CD4-positive, alpha-beta memory T cell (primary cell): ENCODE measurements at regions not wholly inside any gene's neighbourhood (a gene's known extent, or its start where the extent isn't known, plus 50 kb on each side); places are given as distances from the start of the nearest gene placed in this dataset.
A peak's percentile ranks its signal among the peaks of the same experiment; 100 is the strongest.

ENCODE experiments used
- CTCF ChIA-PET: fragments of 350-600 bp; sonication (Branson Sonifier 250); formaldehyde crosslinking; loops from one replicate; lab custom pipeline; 2021; ENCODE audit warnings: inconsistent platforms; ENCODE audit not compliant: partially characterized antibody; lab: Charles Lee
- POLR2A ChIA-PET: fragments of 350-600 bp; sonication (Branson Sonifier 250); formaldehyde crosslinking; loops from one replicate; lab custom pipeline; 2021; ENCODE audit not compliant: partially characterized antibody; lab: Charles Lee
- DNase-seq, 5 donors: peaks; one replicate each; pipeline versions ENCODE4 v3.0.0 to v3.0.0-alpha.2; 2020 to 2022; ENCODE audit warnings: mixed read lengths in 1 of 5
- H3K27ac ChIP-seq: one replicate; pipeline ENCODE4 v1.7.0; 2013; ENCODE audit warnings: low read depth, low read length
- H3K27me3 ChIP-seq: 2 replicates; pipeline ENCODE4 v1.7.0; 2013; ENCODE audit warnings: mild to moderate bottlenecking, low read length, moderate library complexity; ENCODE audit not compliant: insufficient read depth
- H3K36me3 ChIP-seq: 2 replicates; pipeline ENCODE4 v1.7.0; 2013; ENCODE audit warnings: mild to moderate bottlenecking, low read length, moderate library complexity; ENCODE audit not compliant: insufficient read depth
- H3K4me1 ChIP-seq: 2 replicates; pipeline ENCODE4 v1.7.0; 2013; ENCODE audit warnings: mild to moderate bottlenecking, low read length, moderate library complexity; ENCODE audit not compliant: insufficient read depth
- H3K4me3 ChIP-seq, 2 donors: one replicate each; pipeline ENCODE4 v1.7.0; 2013; ENCODE audit warnings: low read length in 2 of 2, mild to moderate bottlenecking in 1 of 2
- H3K9me3 ChIP-seq, 2 donors: one replicate each; pipeline ENCODE4 v1.7.0; 2013; ENCODE audit warnings: low read length in 2 of 2, control low read depth in 1 of 2; ENCODE audit not compliant: control insufficient read depth in 1 of 2
- H3K27ac Mint-ChIP-seq, 7 donors: one replicate each; pipeline ENCODE4 v1.8.0; 2020 to 2021; ENCODE audit warnings: mixed read lengths in 7 of 7, mild to moderate bottlenecking in 6 of 7, inconsistent platforms in 3 of 7, moderate library complexity in 3 of 7
- H3K27me3 Mint-ChIP-seq, 2 donors: one replicate each; pipeline ENCODE4 v1.8.0; 2020 to 2021; ENCODE audit warnings: mixed read lengths in 2 of 2
- H3K36me3 Mint-ChIP-seq, 2 donors: one replicate each; pipeline ENCODE4 v1.8.0; 2020 to 2021; ENCODE audit warnings: mixed read lengths in 2 of 2, inconsistent platforms in 1 of 2, mild to moderate bottlenecking in 1 of 2
- H3K4me1 Mint-ChIP-seq, 4 donors: one replicate each; pipeline ENCODE4 v1.8.0; 2020 to 2021; ENCODE audit warnings: mixed read lengths in 4 of 4, mild to moderate bottlenecking in 1 of 4
- H3K4me3 Mint-ChIP-seq, 8 donors: one replicate each; pipeline ENCODE4 v1.8.0; 2020 to 2021; ENCODE audit warnings: mixed read lengths in 8 of 8, mild to moderate bottlenecking in 7 of 8, moderate library complexity in 6 of 8, inconsistent platforms in 3 of 8
- H3K9me3 Mint-ChIP-seq, 8 donors: one replicate each; pipeline ENCODE4 v1.8.0; 2020 to 2021; ENCODE audit warnings: mixed read lengths in 8 of 8, mild to moderate bottlenecking in 5 of 8, inconsistent platforms in 3 of 8, moderate library complexity in 1 of 8
- intact Hi-C: fragments of 100-400 bp; cut with micrococcal nuclease; formaldehyde crosslinking; loops from one replicate; pipeline ENCODE4 v1.15.1; 2023

GRCh38 chr2:8582651-8583399 lies 99.0 kb upstream of the ID2 start:
- peaks cover 1 to 4% of the 10 kb centered on the region in 2 donors for H3K27me3 Mint-ChIP-seq
- peak overlapping the region in 1 of 7 donors; percentile 29 for H3K27ac Mint-ChIP-seq
- DNase-seq, result no peak
- Histone ChIP-seq H3K27ac (no peak overlapping the region), H3K4me1 (peaks cover 11% of the 10 kb centered on the region), H3K27me3 (no peaks in the 10 kb centered on the region), H3K9me3 (no peaks in the 10 kb centered on the region), H3K4me3 (no peak overlapping the region), H3K36me3 (no peaks in the 10 kb centered on the region)
- peak overlapping the region in 1 of 8 donors; percentile 48 for H3K4me3 Mint-ChIP-seq
- no peaks in the 10 kb centered on the region for H3K9me3 Mint-ChIP-seq
- peaks cover 4 to 47% (median 22%) of the 10 kb centered on the region in 4 donors for H3K4me1 Mint-ChIP-seq
- intact Hi-C loops, result no loop called here
- no peaks in the 10 kb centered on the region for H3K36me3 Mint-ChIP-seq
- POLR2A ChIA-PET, result interaction anchor here (0.9 to 1.8 kb wide), 2 partner anchors 99 to 110 kb away, joined by 3 to 6 read pairs; partner anchors contain the start of gene ID2
- CTCF ChIA-PET, result no interaction called here

DNA sequence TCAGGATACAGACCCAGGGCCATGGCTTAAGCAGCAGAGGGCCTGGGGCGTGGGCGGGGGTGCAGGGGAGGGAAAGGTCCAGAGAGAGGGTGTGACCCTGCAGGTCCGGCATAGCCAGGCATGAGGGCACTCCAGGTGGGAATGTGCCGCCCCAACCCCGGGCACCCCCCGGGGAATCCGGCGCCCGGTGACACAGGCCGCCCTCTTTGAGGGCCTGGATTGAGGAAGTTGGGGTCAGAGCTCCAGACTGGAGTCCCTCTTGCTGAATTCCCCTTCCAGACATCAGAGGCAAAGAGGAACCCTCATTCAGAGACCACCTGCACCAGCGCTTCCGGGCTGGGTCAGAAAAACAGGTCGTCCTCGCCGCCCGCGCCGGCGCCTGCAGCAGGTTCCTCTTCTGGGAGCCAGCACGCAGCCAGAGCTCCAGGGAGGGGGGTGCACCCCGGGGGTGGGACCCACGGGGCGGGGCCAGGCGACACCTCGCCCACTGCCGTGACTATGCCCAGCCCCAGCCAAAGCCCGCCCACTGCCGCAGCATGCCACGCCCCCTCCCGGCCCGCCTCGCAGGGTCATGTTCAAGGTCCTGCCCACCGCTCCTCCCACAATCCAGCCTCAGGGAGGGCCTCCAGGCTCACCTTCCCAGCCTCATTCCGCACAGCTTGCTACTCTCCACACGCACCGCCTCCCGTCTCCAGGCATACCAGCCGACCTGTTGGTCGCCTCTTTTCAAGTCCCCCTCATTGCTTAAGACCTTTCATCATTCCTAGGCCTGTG lies 98.3 kb upstream of the ID2 start:
- no peak overlapping the region for H3K27ac ChIP-seq
- DNase-seq, result peak in 4 of 5 donors; percentile 23 to 41 (median 36)
- CTCF ChIA-PET, result no interaction called here
- no peaks in the 10 kb centered on the region for H3K36me3 ChIP-seq
- no peaks in the 10 kb centered on the region for H3K9me3 ChIP-seq
- H3K27me3 ChIP-seq, result no peaks in the 10 kb centered on the region
- Mint-ChIP-seq H3K9me3 (no peaks in the 10 kb centered on the region), H3K27me3 (peaks cover 1 to 4% of the 10 kb centered on the region in 2 donors), H3K36me3 (no peaks in the 10 kb centered on the region), H3K4me1 (peaks cover 10 to 55% (median 29%) of the 10 kb centered on the region in 4 donors), H3K27ac (peak overlapping the region in 1 of 7 donors; percentile 33), H3K4me3 (peak overlapping the region in 5 of 8 donors; percentile 43 to 80 (median 54))
- no peak overlapping the region for H3K4me3 ChIP-seq
- POLR2A ChIA-PET, result interaction anchor here (1.8 kb wide), 1 partner anchor 99 kb away, joined by 6 read pairs; the partner anchor contains the start of gene ID2
- H3K4me1 ChIP-seq, result peaks cover 19% of the 10 kb centered on the region
- intact Hi-C loops, result no loop called here

DNA sequence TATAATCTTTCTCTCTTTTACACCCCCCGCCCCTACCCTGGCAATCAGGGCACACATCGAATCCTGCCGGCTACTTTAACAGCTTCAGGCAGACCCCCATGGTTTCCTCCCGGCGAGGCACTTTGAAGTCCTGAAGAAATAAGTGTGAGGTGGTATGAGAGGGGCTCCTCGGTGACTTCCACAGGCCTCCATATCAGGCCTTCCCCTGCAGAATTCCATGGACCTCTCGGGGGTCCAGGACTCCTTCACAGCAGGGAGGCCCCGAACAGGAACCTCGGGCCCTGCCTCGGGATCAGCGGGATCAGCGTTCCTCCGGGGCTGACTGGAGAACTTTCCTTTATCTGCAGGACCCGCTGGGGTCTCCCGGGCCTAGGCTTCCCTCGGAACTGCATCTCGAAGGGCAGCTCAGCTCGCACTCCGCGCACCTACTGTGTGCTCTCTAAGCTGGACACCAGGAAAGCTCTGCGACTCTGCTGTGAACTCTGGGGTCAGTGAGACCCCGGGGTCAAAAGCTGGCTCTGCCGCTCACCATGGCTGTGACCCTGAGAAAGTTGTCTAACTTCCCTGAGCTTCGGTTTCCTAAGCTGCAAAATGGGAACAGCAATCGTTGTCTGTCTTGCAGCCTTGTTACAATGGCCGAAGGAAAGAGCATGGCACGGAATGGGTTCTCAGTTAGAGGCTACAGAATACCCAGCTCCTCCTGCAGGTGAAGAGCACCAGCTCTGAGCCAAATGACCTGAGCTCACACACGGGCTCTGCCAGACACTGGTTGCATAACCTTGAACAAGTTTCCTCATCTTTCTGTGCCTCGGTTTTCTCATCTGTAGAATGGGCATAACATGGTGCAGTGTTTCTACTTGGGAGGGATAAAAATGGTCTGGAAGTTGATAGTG lies 97.4 kb upstream of the ID2 start:
- CTCF ChIA-PET, result interaction anchor here (0.7 to 1.0 kb wide), 3 partner anchors 9 to 104 kb away, joined by 3 read pairs; no protein-coding TSS in a partner anchor
- POLR2A ChIA-PET, result interaction anchor here (1.8 kb wide), 1 partner anchor 98 kb away, joined by 6 read pairs; the partner anchor contains the start of gene ID2
- no peak overlapping the region for H3K4me3 ChIP-seq
- H3K4me1 Mint-ChIP-seq, result peaks cover 14 to 59% (median 33%) of the 10 kb centered on the region in 4 donors
- peak overlapping the region in 1 of 7 donors; percentile 33 for H3K27ac Mint-ChIP-seq
- no peaks in the 10 kb centered on the region for H3K9me3 ChIP-seq
- H3K27me3 ChIP-seq, result no peaks in the 10 kb centered on the region
- H3K27me3 Mint-ChIP-seq, result peaks cover 1 to 4% of the 10 kb centered on the region in 2 donors
- peaks cover 23% of the 10 kb centered on the region for H3K4me1 ChIP-seq
- no peak overlapping the region for H3K27ac ChIP-seq
- no peaks in the 10 kb centered on the region for H3K9me3 Mint-ChIP-seq
- no peak for DNase-seq
- peak overlapping the region in 5 of 8 donors; percentile 22 to 80 (median 51) for H3K4me3 Mint-ChIP-seq
- H3K36me3 ChIP-seq, result no peaks in the 10 kb centered on the region
- H3K36me3 Mint-ChIP-seq, result no peaks in the 10 kb centered on the region
- intact Hi-C loops, result no loop called here

DNA sequence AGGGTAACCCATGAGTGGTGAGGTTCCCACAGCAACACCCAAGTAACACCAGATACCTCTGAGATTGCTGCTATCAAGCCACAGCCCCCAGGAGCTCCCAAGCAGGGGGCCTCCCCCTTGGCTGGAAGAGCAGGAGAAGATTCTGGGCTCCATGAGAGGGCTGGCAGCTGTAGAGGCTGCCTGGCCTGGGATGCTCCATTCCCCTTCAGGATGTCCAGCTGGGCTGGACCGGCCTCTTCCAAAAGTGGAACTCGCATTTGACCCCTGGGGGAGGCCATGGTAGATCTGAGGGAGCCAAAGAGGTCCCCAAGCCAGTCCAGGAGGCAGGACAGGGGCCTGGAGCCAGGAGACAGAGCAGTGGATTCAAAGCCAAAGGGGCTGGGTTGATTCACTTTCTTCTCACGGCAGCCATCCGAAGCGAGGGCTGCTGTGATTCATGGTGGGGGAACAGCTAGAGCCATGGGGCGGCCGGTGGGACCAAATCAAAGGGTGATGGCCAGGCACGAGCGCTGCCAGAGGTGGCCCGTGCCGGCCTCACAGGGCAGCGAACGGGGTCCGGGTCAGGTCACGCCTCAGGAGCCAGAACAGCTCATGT lies 95.3 kb upstream of the ID2 start:
- H3K4me1 Mint-ChIP-seq, result peaks cover 14 to 43% (median 27%) of the 10 kb centered on the region in 4 donors
- no peak for DNase-seq
- H3K36me3 Mint-ChIP-seq, result no peaks in the 10 kb centered on the region
- intact Hi-C loops, result no loop called here
- H3K4me3 Mint-ChIP-seq, result peak overlapping the region in 1 of 8 donors; percentile 29
- no peak overlapping the region for H3K4me3 ChIP-seq
- ChIA-PET POLR2A (no interaction called here), CTCF (no interaction called here)
- no peaks in the 10 kb centered on the region for H3K9me3 ChIP-seq
- H3K27ac Mint-ChIP-seq, result peak overlapping the region in 2 of 7 donors; percentile 56 to 59
- H3K9me3 Mint-ChIP-seq, result no peaks in the 10 kb centered on the region
- no peaks in the 10 kb centered on the region for H3K27me3 ChIP-seq
- H3K36me3 ChIP-seq, result no peaks in the 10 kb centered on the region
- H3K4me1 ChIP-seq, result peaks cover 23% of the 10 kb centered on the region
- H3K27ac ChIP-seq, result no peak overlapping the region
- H3K27me3 Mint-ChIP-seq, result peaks cover 1 to 4% of the 10 kb centered on the region in 2 donors

- Histone ChIP-seq H3K4me1 (peaks cover 23% of the 10 kb centered on the region), H3K9me3 (no peaks in the 10 kb centered on the region), H3K36me3 (no peaks in the 10 kb centered on the region), H3K4me3 (no peak overlapping the region), H3K27ac (no peak overlapping the region), H3K27me3 (no peaks in the 10 kb centered on the region)
- DNase-seq, result no peak
- ChIA-PET POLR2A (no interaction called here), CTCF (interaction anchor here (0.8 kb wide), 1 partner anchor 27 kb away, joined by 3 read pairs; no protein-coding TSS in a partner anchor)
- intact Hi-C loops, result no loop called here
- H3K4me1 Mint-ChIP-seq, result peaks cover 14 to 37% (median 27%) of the 10 kb centered on the region in 4 donors
- no peaks in the 10 kb centered on the region for H3K36me3 Mint-ChIP-seq
- no peaks in the 10 kb centered on the region for H3K9me3 Mint-ChIP-seq
- peak overlapping the region in 2 of 7 donors; percentile 29 to 57 for H3K27ac Mint-ChIP-seq
- peaks cover 1 to 6% of the 10 kb centered on the region in 2 donors for H3K27me3 Mint-ChIP-seq
- no peak overlapping the region for H3K4me3 Mint-ChIP-seq
Measured at GRCh38 chr2:8587251-8587791, 94.5 kb upstream of the ID2 start.
